ENCODE measurements at regions not wholly inside any gene's neighbourhood (a gene's known extent, or its start where the extent isn't known, plus 50 kb on each side); places are given as distances from the start of the nearest gene placed in this dataset.

- no peaks in the 10 kb centered on the region for H3K36me3 Mint-ChIP-seq
- no peak overlapping the region for H3K27ac Mint-ChIP-seq
- no peaks in the 10 kb centered on the region for H3K4me1 Mint-ChIP-seq
- no peaks in the 10 kb centered on the region for H3K9me3 Mint-ChIP-seq (ENCODE audit: low read depth)
- DNase-seq (no peak), ATAC-seq (no peak)
- CTCF ChIA-PET, result no interaction called here
- H3K4me3 Mint-ChIP-seq, result no peak overlapping the region
- H3K27me3 Mint-ChIP-seq, result no peaks in the 10 kb centered on the region
Observed at GRCh38 chrX:113634565-113634964, 793.9 kb upstream of the AMOT start.

GRCh38 chrX:113629326-113629725 lies 788.7 kb upstream of the AMOT start:
- Mint-ChIP-seq H3K36me3 (no peaks in the 10 kb centered on the region), H3K27me3 (no peaks in the 10 kb centered on the region), H3K4me3 (no peak overlapping the region), H3K27ac (no peak overlapping the region), H3K4me1 (no peaks in the 10 kb centered on the region), H3K9me3 (ENCODE audit: low read depth) (peaks cover 4% of the 10 kb centered on the region)
- DNase-seq (no peak), ATAC-seq (no peak)
- CTCF ChIA-PET, result no interaction called here

GRCh38 chrX:113594123-113594841 lies 753.7 kb upstream of the AMOT start:
- peaks cover 3% of the 10 kb centered on the region for H3K9me3 Mint-ChIP-seq (ENCODE audit: low read depth)
- DNase-seq (no peak), ATAC-seq (no peak)
- no peaks in the 10 kb centered on the region for H3K4me1 Mint-ChIP-seq
- CTCF ChIA-PET, result no interaction called here
- no peak overlapping the region for H3K4me3 Mint-ChIP-seq
- H3K27me3 Mint-ChIP-seq, result no peaks in the 10 kb centered on the region
- no peak overlapping the region for H3K27ac Mint-ChIP-seq
- no peaks in the 10 kb centered on the region for H3K36me3 Mint-ChIP-seq

- H3K36me3 Mint-ChIP-seq, result no peaks in the 10 kb centered on the region
- DNase-seq, result no peak
- CTCF ChIA-PET, result no interaction called here
- H3K4me1 Mint-ChIP-seq, result no peaks in the 10 kb centered on the region
- ATAC-seq, result no peak
- H3K27ac Mint-ChIP-seq, result no peak overlapping the region
- no peak overlapping the region for H3K4me3 Mint-ChIP-seq
- no peaks in the 10 kb centered on the region for H3K27me3 Mint-ChIP-seq
- peaks cover 3% of the 10 kb centered on the region for H3K9me3 Mint-ChIP-seq (ENCODE audit: low read depth)
Observed at GRCh38 chrX:113586281-113586898, 745.8 kb upstream of the AMOT start.

- H3K27ac Mint-ChIP-seq, result no peak overlapping the region
- no peak for DNase-seq
- no peaks in the 10 kb centered on the region for H3K4me1 Mint-ChIP-seq
- no peak overlapping the region for H3K4me3 Mint-ChIP-seq
- H3K36me3 Mint-ChIP-seq, result no peaks in the 10 kb centered on the region
- no peak for ATAC-seq
- H3K27me3 Mint-ChIP-seq, result no peaks in the 10 kb centered on the region
- CTCF ChIA-PET, result no interaction called here
- H3K9me3 Mint-ChIP-seq (ENCODE audit: low read depth), result no peaks in the 10 kb centered on the region
Observed at GRCh38 chrX:113580486-113580885, 739.9 kb upstream of the AMOT start.

DNA sequence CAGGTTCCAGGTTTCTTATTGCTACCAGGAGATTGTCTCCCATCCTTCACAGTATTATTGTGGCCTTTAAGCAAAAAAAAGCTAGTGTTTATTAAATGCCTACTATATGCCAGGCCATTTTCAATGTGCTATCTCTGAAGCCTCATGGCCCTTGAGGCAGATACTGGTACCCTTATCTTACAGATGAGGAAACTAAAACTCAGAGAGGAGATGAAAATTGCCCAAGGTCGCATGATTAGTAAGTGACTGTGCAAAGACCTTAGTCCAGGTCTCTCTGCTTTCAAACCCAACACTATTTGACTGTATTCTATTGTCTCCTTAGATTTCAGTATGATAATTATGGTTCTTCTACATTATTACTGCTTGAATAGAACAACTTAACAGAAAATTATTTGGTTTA lies 717.9 kb upstream of the AMOT start:
- CTCF ChIA-PET, result no interaction called here

DNA sequence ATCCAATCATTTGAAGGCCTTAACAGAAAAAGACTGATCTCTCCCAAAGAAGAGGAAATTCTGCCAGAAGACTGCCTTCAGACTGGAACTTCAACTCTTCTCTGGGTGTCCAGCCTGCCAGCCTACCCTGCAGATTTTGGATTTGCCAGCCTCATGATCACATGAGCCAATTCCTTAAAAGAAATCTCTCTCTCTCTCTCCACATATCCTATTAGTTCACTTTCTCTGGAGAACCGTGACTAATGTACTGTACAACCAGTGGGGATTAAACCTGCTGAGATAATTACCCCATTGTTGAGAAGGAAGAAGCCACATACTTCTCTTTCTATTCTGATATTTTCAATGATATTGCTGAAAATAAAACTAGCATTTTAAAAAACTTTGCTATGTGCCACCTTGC lies 711.3 kb upstream of the AMOT start:
- Mint-ChIP-seq H3K27ac (no peak overlapping the region), H3K9me3 (ENCODE audit: low read depth) (peaks cover 3% of the 10 kb centered on the region), H3K36me3 (no peaks in the 10 kb centered on the region), H3K4me1 (no peaks in the 10 kb centered on the region), H3K4me3 (no peak overlapping the region), H3K27me3 (no peaks in the 10 kb centered on the region)
- CTCF ChIA-PET, result no interaction called here
- ATAC-seq, result no peak
- no peak for DNase-seq

More for the DNA sequence above, 717.9 kb upstream of the AMOT start:
- Mint-ChIP-seq H3K4me1 (no peaks in the 10 kb centered on the region), H3K9me3 (ENCODE audit: low read depth) (peaks cover 3% of the 10 kb centered on the region), H3K27ac (no peak overlapping the region), H3K4me3 (no peak overlapping the region), H3K36me3 (no peaks in the 10 kb centered on the region), H3K27me3 (no peaks in the 10 kb centered on the region)
- ATAC-seq, result no peak
- no peak for DNase-seq

- ATAC-seq (no peak), DNase-seq (no peak)
- CTCF ChIA-PET, result no interaction called here
- no peak overlapping the region for H3K4me3 Mint-ChIP-seq
- no peak overlapping the region for H3K27ac Mint-ChIP-seq
- no peaks in the 10 kb centered on the region for H3K9me3 Mint-ChIP-seq (ENCODE audit: low read depth)
- no peaks in the 10 kb centered on the region for H3K27me3 Mint-ChIP-seq
- H3K4me1 Mint-ChIP-seq, result no peaks in the 10 kb centered on the region
- H3K36me3 Mint-ChIP-seq, result no peaks in the 10 kb centered on the region
Observed at GRCh38 chrX:113548308-113549015, 707.8 kb upstream of the AMOT start.

- Mint-ChIP-seq H3K27ac (no peak overlapping the region), H3K9me3 (ENCODE audit: low read depth) (no peaks in the 10 kb centered on the region), H3K36me3 (no peaks in the 10 kb centered on the region), H3K4me3 (no peak overlapping the region), H3K4me1 (no peaks in the 10 kb centered on the region), H3K27me3 (no peaks in the 10 kb centered on the region)
- no peak for ATAC-seq
- CTCF ChIA-PET, result no interaction called here
- DNase-seq, result no peak
Observed at GRCh38 chrX:113545040-113545439, 704.4 kb upstream of the AMOT start.

- no peaks in the 10 kb centered on the region for H3K36me3 Mint-ChIP-seq
- DNase-seq, result no peak
- no peak overlapping the region for H3K27ac Mint-ChIP-seq
- H3K9me3 Mint-ChIP-seq (ENCODE audit: low read depth), result no peaks in the 10 kb centered on the region
- no peak for ATAC-seq
- no peak overlapping the region for H3K4me3 Mint-ChIP-seq
- CTCF ChIA-PET, result no interaction called here
- no peaks in the 10 kb centered on the region for H3K27me3 Mint-ChIP-seq
- no peaks in the 10 kb centered on the region for H3K4me1 Mint-ChIP-seq
Observed at GRCh38 chrX:113539599-113540356, 699.1 kb upstream of the AMOT start.

- H3K9me3 Mint-ChIP-seq (ENCODE audit: low read depth), result no peaks in the 10 kb centered on the region
- no peaks in the 10 kb centered on the region for H3K27me3 Mint-ChIP-seq
- no peak overlapping the region for H3K27ac Mint-ChIP-seq
- H3K4me3 Mint-ChIP-seq, result no peak overlapping the region
- CTCF ChIA-PET, result no interaction called here
- no peak for ATAC-seq
- DNase-seq, result no peak
- H3K36me3 Mint-ChIP-seq, result no peaks in the 10 kb centered on the region
- H3K4me1 Mint-ChIP-seq, result no peaks in the 10 kb centered on the region
Observed at GRCh38 chrX:113529426-113530013, 688.9 kb upstream of the AMOT start.

- Mint-ChIP-seq H3K9me3 (ENCODE audit: low read depth) (no peaks in the 10 kb centered on the region), H3K4me3 (no peak overlapping the region), H3K27ac (no peak overlapping the region), H3K36me3 (no peaks in the 10 kb centered on the region), H3K4me1 (no peaks in the 10 kb centered on the region), H3K27me3 (no peaks in the 10 kb centered on the region)
- CTCF ChIA-PET, result no interaction called here
- ATAC-seq (no peak), DNase-seq (no peak)
Observed at GRCh38 chrX:113522814-113523213, 682.2 kb upstream of the AMOT start.

GRCh38 chrX:113514906-113515305 lies 674.3 kb upstream of the AMOT start:
- DNase-seq (no peak), ATAC-seq (no peak)
- Mint-ChIP-seq H3K27ac (no peak overlapping the region), H3K27me3 (no peaks in the 10 kb centered on the region), H3K4me1 (no peaks in the 10 kb centered on the region), H3K4me3 (no peak overlapping the region), H3K36me3 (no peaks in the 10 kb centered on the region), H3K9me3 (ENCODE audit: low read depth) (peaks cover 4% of the 10 kb centered on the region)
- CTCF ChIA-PET, result no interaction called here

Measured in activated CD8-positive, alpha-beta memory T cell treated with anti-CD3 and anti-CD28 coated beads, Interleukin-2, amount 10 ng/mL, durations not matched to agents 7 days and 5 days (primary cell).